Right lobe of liver (tissue), 6 donors: ENCODE measurements at regions not wholly inside any gene's neighbourhood (a gene's known extent, or its start where the extent isn't known, plus 50 kb on each side); places are given as distances from the start of the nearest gene placed in this dataset.

ENCODE experiments used
- ATAC-seq, 4 donors: fragments of 200-7000 bp; cut with Tn5 transposase; one replicate each; pipeline ENCODE4 v1.9.1; 2020; ENCODE audit warnings: mild to moderate bottlenecking in 4 of 4, moderate library complexity in 4 of 4
- DNase-seq, 3 donors: peaks; one replicate each; pipeline ENCODE4 v3.0.0-alpha.2; 2020
- H3K27ac ChIP-seq, 3 donors: fragments of 200-600 bp; one replicate each; pipeline ENCODE4 v1.8.0; 2022
- H3K27me3 ChIP-seq, 2 donors: fragments of 200-600 bp; one replicate each; pipeline ENCODE4 v1.8.0; 2022
- H3K36me3 ChIP-seq, 4 donors: fragments of 200-600 bp; sonication (generic) in 1 of 4; one replicate each; pipeline versions ENCODE4 v1.5.1 to v1.8.0; 2017 to 2022; ENCODE audit warnings: control low read depth in 1 of 4
- H3K4me1 ChIP-seq, 4 donors: fragments of 200-600 bp; sonication (generic) in 1 of 4; one replicate each; pipeline versions ENCODE4 v1.5.1 to v1.8.0; 2017 to 2022; ENCODE audit warnings: control low read depth in 1 of 4
- H3K4me3 ChIP-seq, 3 donors: fragments of 200-600 bp; one replicate each; pipeline ENCODE4 v1.8.0; 2022
- H3K9me3 ChIP-seq, 4 donors: fragments of 200-600 bp; sonication (generic) in 1 of 4; one replicate each; pipeline versions ENCODE4 v1.5.1 to v1.8.0; 2017 to 2022; ENCODE audit warnings: control low read depth in 1 of 4
- POLR2A ChIP-seq: fragments of 450-650 bp; IDR thresholded peaks from one replicate; pipeline ENCODE4 v1.6.1; 2017; ENCODE audit warnings: antibody characterized with exemption, mild to moderate bottlenecking
- WGBS: methylation state at CpG from one replicate; pipeline ENCODE4 v1.1.6; 2018; ENCODE audit warnings: low coverage, low lambda C conversion rate; ENCODE audit not compliant: insufficient coverage; ENCODE audit errors: missing lambda C conversion rate; 5-methylcytosine and 5-hydroxymethylcytosine counted together
- intact Hi-C, 2 donors: fragments of 100-400 bp; cut with DNase I; formaldehyde crosslinking; loops; one replicate each; pipeline versions ENCODE4 v1.11.2 to v1.14.1; 2022
- TF ChIP-seq, protein P1 (sequence below), 4 donors: fragments of 200-600 bp in 3 of 4; fragments of 450-650 bp in 1 of 4; IDR thresholded peaks; one replicate each; pipeline versions ENCODE4 v1.5.1 to v1.8.0; 2016 to 2022; ENCODE audit warnings: antibody characterized with exemption in 4 of 4, mild to moderate bottlenecking in 2 of 4
- donor health status: DM: no; HTN: yes; CAD: no.
- donor health status: DM: no; HTN: no; CAD: no.
- donor health status: DM: no; HTN: no; CAD: no.
- donor health status: DM: no; HTN: yes; CAD: no.
- donor health status: DM: no; HTN: yes; CAD: no.

DNA sequence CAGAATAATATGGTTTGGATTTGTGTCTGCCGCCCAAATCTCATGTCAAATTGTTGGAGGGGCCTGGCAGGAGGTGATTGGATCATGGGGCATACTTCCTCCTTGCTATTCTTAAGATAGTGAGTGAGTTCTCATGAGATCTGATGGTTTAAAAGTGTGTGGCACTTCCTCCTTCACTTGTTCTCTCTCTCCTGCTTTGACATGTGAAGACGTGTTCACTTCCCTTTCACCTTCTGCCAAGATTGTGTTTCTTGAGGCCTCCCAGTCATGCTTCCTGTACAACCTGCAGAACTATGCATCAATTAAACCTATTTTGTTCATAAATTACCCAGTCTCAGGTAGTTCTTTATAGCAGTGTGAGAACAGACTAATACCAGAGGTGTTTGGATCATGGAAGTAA lies 325.7 kb upstream of the GIMD1 start:
- Histone ChIP-seq H3K4me3 (no peak overlapping the region), H3K4me1 (no peaks in the 10 kb centered on the region), H3K27ac (no peak overlapping the region), H3K9me3 (no peaks in the 10 kb centered on the region), H3K36me3 (no peaks in the 10 kb centered on the region), H3K27me3 (no peaks in the 10 kb centered on the region)
- WGBS, result 36% methylated on average over 2 of the region's 2 CpGs
- DNase-seq, result no peak
- intact Hi-C loops, result no loop called here
- no peak for TF ChIP-seq POLR2A
- TF ChIP-seq, protein P1, sequence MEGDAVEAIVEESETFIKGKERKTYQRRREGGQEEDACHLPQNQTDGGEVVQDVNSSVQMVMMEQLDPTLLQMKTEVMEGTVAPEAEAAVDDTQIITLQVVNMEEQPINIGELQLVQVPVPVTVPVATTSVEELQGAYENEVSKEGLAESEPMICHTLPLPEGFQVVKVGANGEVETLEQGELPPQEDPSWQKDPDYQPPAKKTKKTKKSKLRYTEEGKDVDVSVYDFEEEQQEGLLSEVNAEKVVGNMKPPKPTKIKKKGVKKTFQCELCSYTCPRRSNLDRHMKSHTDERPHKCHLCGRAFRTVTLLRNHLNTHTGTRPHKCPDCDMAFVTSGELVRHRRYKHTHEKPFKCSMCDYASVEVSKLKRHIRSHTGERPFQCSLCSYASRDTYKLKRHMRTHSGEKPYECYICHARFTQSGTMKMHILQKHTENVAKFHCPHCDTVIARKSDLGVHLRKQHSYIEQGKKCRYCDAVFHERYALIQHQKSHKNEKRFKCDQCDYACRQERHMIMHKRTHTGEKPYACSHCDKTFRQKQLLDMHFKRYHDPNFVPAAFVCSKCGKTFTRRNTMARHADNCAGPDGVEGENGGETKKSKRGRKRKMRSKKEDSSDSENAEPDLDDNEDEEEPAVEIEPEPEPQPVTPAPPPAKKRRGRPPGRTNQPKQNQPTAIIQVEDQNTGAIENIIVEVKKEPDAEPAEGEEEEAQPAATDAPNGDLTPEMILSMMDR (IDR thresholded peaks at IDR 0.05), result no peak
- no peak for ATAC-seq

DNA sequence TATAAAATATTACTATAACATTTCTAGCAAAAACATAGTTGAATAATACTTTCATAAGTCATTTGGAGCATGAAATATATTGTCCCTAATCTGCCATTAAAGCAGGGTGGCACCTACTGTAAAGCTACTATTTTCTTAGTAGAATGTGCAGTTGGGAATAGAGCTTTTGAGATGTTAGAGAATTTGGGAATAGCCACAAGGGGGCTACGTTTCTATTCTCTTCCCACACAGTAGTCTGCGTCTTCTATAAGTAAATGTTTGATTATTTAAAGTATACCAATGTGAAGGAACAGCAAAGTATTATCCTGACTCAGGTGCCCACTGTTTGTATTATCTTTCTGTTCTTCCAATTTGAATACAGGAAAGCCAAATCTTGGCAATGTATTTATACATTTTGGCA lies 323.2 kb upstream of the GIMD1 start:
- Histone ChIP-seq H3K27me3 (no peaks in the 10 kb centered on the region), H3K4me1 (no peaks in the 10 kb centered on the region), H3K9me3 (no peaks in the 10 kb centered on the region), H3K36me3 (no peaks in the 10 kb centered on the region), H3K27ac (no peak overlapping the region), H3K4me3 (no peak overlapping the region)
- no peak for DNase-seq
- ATAC-seq, result no peak
- TF ChIP-seq, protein P1 (IDR thresholded peaks at IDR 0.05), result no peak
- TF ChIP-seq POLR2A, result no peak
- intact Hi-C loops, result no loop called here
- 11% methylated on average over 2 of the region's 2 CpGs for WGBS

DNA sequence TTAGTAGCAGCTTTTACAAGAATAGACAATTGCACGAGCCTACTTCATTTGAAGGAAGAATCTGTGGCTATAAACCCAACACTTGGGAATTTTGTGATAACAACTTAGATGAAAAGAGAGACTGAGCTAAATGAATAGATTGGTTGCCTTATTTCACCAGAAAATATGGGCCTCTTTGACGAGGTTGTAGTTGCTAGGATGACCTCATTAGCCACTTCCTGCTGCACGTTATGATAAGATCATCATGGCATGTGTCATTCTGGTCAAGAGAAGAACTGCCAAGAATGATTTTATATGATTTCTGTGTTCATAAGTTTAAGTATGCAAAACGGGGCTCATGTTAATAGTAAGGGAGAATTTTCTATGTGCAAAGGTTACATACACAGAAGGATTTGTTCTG lies 321.9 kb upstream of the GIMD1 start:
- intact Hi-C loops, result no loop called here
- H3K4me3 ChIP-seq, result no peak overlapping the region
- ATAC-seq (no peak), DNase-seq (no peak)
- no peaks in the 10 kb centered on the region for H3K9me3 ChIP-seq
- H3K27me3 ChIP-seq, result no peaks in the 10 kb centered on the region
- no peak for TF ChIP-seq POLR2A
- TF ChIP-seq, protein P1 (IDR thresholded peaks at IDR 0.05), result no peak
- WGBS, result 7% methylated on average over 4 of the region's 4 CpGs
- no peak overlapping the region for H3K27ac ChIP-seq
- H3K4me1 ChIP-seq, result no peaks in the 10 kb centered on the region
- no peaks in the 10 kb centered on the region for H3K36me3 ChIP-seq

DNA sequence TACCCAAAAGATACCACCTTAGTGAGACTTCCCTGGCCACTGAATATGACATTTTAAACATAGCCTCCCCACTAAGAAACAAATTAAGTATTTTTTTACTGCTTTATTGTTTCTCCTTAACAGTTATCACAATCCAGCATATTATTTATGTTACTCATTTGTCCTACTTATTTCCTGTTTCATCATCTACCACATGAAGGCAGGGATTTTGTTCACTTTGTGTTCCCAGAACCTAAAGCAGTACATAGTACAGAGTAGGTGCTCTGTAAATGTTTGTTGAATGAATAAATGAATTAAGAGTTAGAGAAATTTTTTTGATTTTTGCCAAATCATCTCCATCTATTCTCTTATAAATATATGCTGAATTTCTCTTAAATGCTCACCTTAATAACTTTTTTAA lies 318.4 kb upstream of the GIMD1 start:
- Histone ChIP-seq H3K36me3 (no peaks in the 10 kb centered on the region), H3K9me3 (no peaks in the 10 kb centered on the region), H3K4me1 (no peaks in the 10 kb centered on the region), H3K27me3 (no peaks in the 10 kb centered on the region), H3K27ac (no peak overlapping the region), H3K4me3 (no peak overlapping the region)
- intact Hi-C loops, result no loop called here
- DNase-seq (no peak), ATAC-seq (no peak)
- TF ChIP-seq POLR2A, result no peak
- TF ChIP-seq, protein P1 (IDR thresholded peaks at IDR 0.05), result no peak

DNA sequence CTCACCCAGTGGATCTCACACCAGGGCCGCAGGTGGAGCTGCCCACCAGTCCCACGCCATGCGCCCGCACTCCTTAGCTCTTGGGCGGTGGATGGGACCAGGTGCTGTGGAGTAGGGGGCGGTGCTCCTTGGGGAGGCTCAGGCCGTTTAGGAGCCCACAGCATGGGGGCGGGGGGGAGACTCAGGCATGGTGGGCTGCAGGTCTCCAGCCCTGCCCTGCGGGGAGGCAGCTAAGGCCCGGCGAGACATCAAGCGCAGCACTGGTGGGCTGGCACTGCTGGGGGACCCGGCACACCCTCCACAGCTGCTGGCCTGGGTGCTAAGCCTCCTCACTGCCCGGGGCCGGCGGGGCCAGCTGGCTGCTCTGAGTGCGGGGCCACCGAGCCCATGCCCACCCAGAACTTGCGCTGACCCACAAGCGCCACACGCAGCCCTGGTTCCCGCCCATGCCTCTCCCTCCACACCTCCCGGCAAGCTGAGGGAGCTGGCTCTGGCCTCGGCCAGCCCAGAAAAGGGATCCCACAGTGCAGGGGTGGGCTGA lies 312.9 kb upstream of the GIMD1 start:
- intact Hi-C loops, result no loop called here
- H3K9me3 ChIP-seq, result no peaks in the 10 kb centered on the region
- H3K36me3 ChIP-seq, result no peaks in the 10 kb centered on the region
- H3K27ac ChIP-seq, result no peak overlapping the region
- no peak for ATAC-seq
- TF ChIP-seq, protein P1 (IDR thresholded peaks at IDR 0.05), result no peak
- no peak for TF ChIP-seq POLR2A
- no peaks in the 10 kb centered on the region for H3K4me1 ChIP-seq
- no CpG with 5 or more reads among the region's 24 CpGs for WGBS
- peak in 1 of 3 donors; percentile 43 for DNase-seq
- no peaks in the 10 kb centered on the region for H3K27me3 ChIP-seq
- no peak overlapping the region for H3K4me3 ChIP-seq
